Fibroblast of lung (primary cell): ENCODE measurements at regions not wholly inside any gene's neighbourhood (a gene's known extent, or its start where the extent isn't known, plus 50 kb on each side); places are given as distances from the start of the nearest gene placed in this dataset.

ENCODE experiments used
- DNase-seq, 2 donors: peaks; one replicate each; pipeline versions ENCODE4 v3.0.0 to v3.0.0-alpha.2; 2010; ENCODE audit warnings: low read depth in 2 of 2
- H2AFZ ChIP-seq: 2 replicates; pipeline ENCODE4 v1.5.1; 2012; ENCODE audit warnings: low read length, control low read depth, inconsistent platforms
- H3K27ac ChIP-seq: 2 replicates; pipeline ENCODE4 v1.5.1; 2011; ENCODE audit warnings: low read length, control low read depth; ENCODE audit not compliant: insufficient read depth
- H3K27me3 ChIP-seq: 2 replicates; pipeline ENCODE4 v1.5.1; 2011; ENCODE audit warnings: mild to moderate bottlenecking, low read length; ENCODE audit not compliant: control insufficient read depth, insufficient read depth
- H3K36me3 ChIP-seq: 2 replicates; pipeline ENCODE4 v1.5.1; 2011; ENCODE audit warnings: low read length; ENCODE audit not compliant: control insufficient read depth, insufficient read depth
- H3K4me1 ChIP-seq: 2 replicates; pipeline ENCODE4 v1.5.1; 2011; ENCODE audit warnings: low read length; ENCODE audit not compliant: control insufficient read depth, insufficient read depth; ENCODE audit errors: extremely low read depth
- H3K4me2 ChIP-seq: 2 replicates; pipeline ENCODE4 v1.5.1; 2011; ENCODE audit warnings: low read length, control low read depth; ENCODE audit not compliant: insufficient read depth; ENCODE audit errors: extremely low read depth
- H3K4me3 ChIP-seq, 4 experiments: fragments of 200-600 bp in 1 of 4; sonication (generic) in 1 of 4; replicated peaks in 1 of 4; 2 replicates each; pipeline ENCODE4 v1.5.1; 2011 to 2016; ENCODE audit warnings: low read length in 4 of 4, low read depth in 3 of 4, mild to moderate bottlenecking in 3 of 4, control low read depth in 2 of 4, inconsistent platforms in 1 of 4, mixed read lengths in 1 of 4; ENCODE audit not compliant: insufficient read depth in 1 of 4; ENCODE audit errors: control extremely low read depth in 1 of 4
- H3K79me2 ChIP-seq: 2 replicates; pipeline ENCODE4 v1.5.1; 2012; ENCODE audit warnings: mild to moderate bottlenecking, low read length, inconsistent platforms; ENCODE audit not compliant: control insufficient read depth, insufficient read depth
- H3K9ac ChIP-seq: 2 replicates; pipeline ENCODE4 v1.5.1; 2011; ENCODE audit warnings: mild to moderate bottlenecking, low read length, control low read depth; ENCODE audit not compliant: insufficient read depth
- H3K9me3 ChIP-seq: 2 replicates; pipeline ENCODE4 v1.5.1; 2012; ENCODE audit warnings: low read depth, low read length; ENCODE audit not compliant: control insufficient read depth, insufficient read depth
- H4K20me1 ChIP-seq: 2 replicates; pipeline ENCODE4 v1.5.1; 2011; ENCODE audit warnings: low read length; ENCODE audit not compliant: control insufficient read depth, insufficient read depth; ENCODE audit errors: extremely low read depth
- CTCF ChIP-seq, 2 donors: IDR thresholded peaks in 1 of 2; conservative IDR thresholded peaks in 1 of 2; 1 replicate in 1 of 2; 2 replicates in 1 of 2; pipeline ENCODE4 v1.5.1; 2011 to 2012; ENCODE audit warnings: low read length in 2 of 2, control low read depth in 1 of 2, inconsistent platforms in 1 of 2, low read depth in 1 of 2, mild to moderate bottlenecking in 1 of 2
- EZH2 ChIP-seq: IDR thresholded peaks from 2 replicates; pipeline ENCODE4 v1.5.1; 2012; ENCODE audit warnings: low read length, control low read depth, mild to moderate bottlenecking; ENCODE audit errors: missing control alignments

- no peak overlapping the region for H3K4me3 ChIP-seq
- TF ChIP-seq CTCF (conservative IDR thresholded peaks at IDR 0.05 in 1 of 2, IDR thresholded peaks at IDR 0.05 in 1 of 2; ENCODE audit: low read depth in 1 of 2, low read length in 2 of 2): no peak
- no peak for TF ChIP-seq EZH2
- no peaks in the 10 kb centered on the region for H4K20me1 ChIP-seq
- no peaks in the 10 kb centered on the region for H3K79me2 ChIP-seq
- no peaks in the 10 kb centered on the region for H3K27me3 ChIP-seq
- H2AFZ ChIP-seq: no peak overlapping the region
- no peaks in the 10 kb centered on the region for H3K9me3 ChIP-seq
- no peak overlapping the region for H3K27ac ChIP-seq
- no peaks in the 10 kb centered on the region for H3K36me3 ChIP-seq
- no peak for DNase-seq
- no peak overlapping the region for H3K9ac ChIP-seq
- H3K4me2 ChIP-seq: no peak overlapping the region
- H3K4me1 ChIP-seq: no peaks in the 10 kb centered on the region
These were observed 329.7 kb upstream of the ST6GAL2 start for GRCh38 chr2:107215401-107216350.

- Histone ChIP-seq H3K4me2 (no peak overlapping the region), H2AFZ (no peak overlapping the region), H4K20me1 (no peaks in the 10 kb centered on the region), H3K4me1 (no peaks in the 10 kb centered on the region), H3K79me2 (no peaks in the 10 kb centered on the region), H3K9me3 (no peaks in the 10 kb centered on the region), H3K27ac (no peak overlapping the region), H3K36me3 (no peaks in the 10 kb centered on the region), H3K9ac (no peak overlapping the region), H3K4me3 (no peak overlapping the region), H3K27me3 (no peaks in the 10 kb centered on the region)
- DNase-seq: no peak
- TF ChIP-seq EZH2 (no peak), CTCF (conservative IDR thresholded peaks at IDR 0.05 in 1 of 2, IDR thresholded peaks at IDR 0.05 in 1 of 2; ENCODE audit: low read depth in 1 of 2, low read length in 2 of 2) (no peak)
These were observed 332.2 kb upstream of the ST6GAL2 start for GRCh38 chr2:107218208-107218607.

GRCh38 chr2:107222466-107222865, 336.5 kb upstream of the ST6GAL2 start:
- Histone ChIP-seq H3K4me3 (no peak overlapping the region), H4K20me1 (no peaks in the 10 kb centered on the region), H3K36me3 (no peaks in the 10 kb centered on the region), H2AFZ (no peak overlapping the region), H3K27me3 (no peaks in the 10 kb centered on the region), H3K4me2 (no peak overlapping the region), H3K79me2 (no peaks in the 10 kb centered on the region), H3K9ac (no peak overlapping the region), H3K4me1 (no peaks in the 10 kb centered on the region), H3K9me3 (no peaks in the 10 kb centered on the region), H3K27ac (no peak overlapping the region)
- DNase-seq: no peak
- TF ChIP-seq EZH2 (no peak), CTCF (conservative IDR thresholded peaks at IDR 0.05 in 1 of 2, IDR thresholded peaks at IDR 0.05 in 1 of 2; ENCODE audit: low read depth in 1 of 2, low read length in 2 of 2) (no peak)
